ENCODE measurements at regions not wholly inside any gene's neighbourhood (a gene's known extent, or its start where the extent isn't known, plus 50 kb on each side); places are given as distances from the start of the nearest gene placed in this dataset.

- TF ChIP-seq POLR2A (IDR thresholded peaks at IDR 0.05) (no peak), CTCF (IDR thresholded peaks at IDR 0.05 in 8 of 11, conservative IDR thresholded peaks at IDR 0.05 in 3 of 11) (no peak)
Measured at GRCh38 chr1:69139007-69139406, 428.7 kb upstream of the LRRC7 start.
